ENCODE measurements at regions not wholly inside any gene's neighbourhood (a gene's known extent, or its start where the extent isn't known, plus 50 kb on each side); places are given as distances from the start of the nearest gene placed in this dataset.

DNA sequence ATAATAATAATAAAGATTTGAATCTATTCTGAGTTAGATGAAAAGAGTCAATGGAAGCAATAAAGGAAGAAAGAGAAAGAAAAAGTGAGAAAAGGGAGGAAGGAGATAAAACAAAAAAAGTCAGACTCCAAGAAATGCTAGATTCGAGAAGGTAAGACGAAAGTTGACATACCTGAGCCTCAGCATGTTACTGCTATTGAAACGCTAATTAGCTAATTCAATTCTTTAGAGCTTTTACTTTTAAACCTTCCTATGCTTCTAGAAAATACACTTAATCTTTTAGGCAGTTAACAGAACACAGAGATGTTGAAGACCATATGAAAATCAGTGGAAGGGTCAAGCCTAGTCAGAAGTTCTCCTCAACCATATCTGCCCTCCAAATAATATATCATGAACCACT lies 337.2 kb upstream of the ROBO2 start:
- Histone ChIP-seq H3K9me3 (no peaks in the 10 kb centered on the region), H3K27me3 (no peaks in the 10 kb centered on the region), H3K4me1 (no peaks in the 10 kb centered on the region), H3K4me3 (no peak overlapping the region), H3K27ac (no peak overlapping the region), H3K36me3 (no peaks in the 10 kb centered on the region)
- DNase-seq, result no peak
- no peak for TF ChIP-seq CTCF (IDR thresholded peaks at IDR 0.05)
- intact Hi-C loops (cut with DNase I; ENCODE audit: low total_unique reads), result no loop called here

DNA sequence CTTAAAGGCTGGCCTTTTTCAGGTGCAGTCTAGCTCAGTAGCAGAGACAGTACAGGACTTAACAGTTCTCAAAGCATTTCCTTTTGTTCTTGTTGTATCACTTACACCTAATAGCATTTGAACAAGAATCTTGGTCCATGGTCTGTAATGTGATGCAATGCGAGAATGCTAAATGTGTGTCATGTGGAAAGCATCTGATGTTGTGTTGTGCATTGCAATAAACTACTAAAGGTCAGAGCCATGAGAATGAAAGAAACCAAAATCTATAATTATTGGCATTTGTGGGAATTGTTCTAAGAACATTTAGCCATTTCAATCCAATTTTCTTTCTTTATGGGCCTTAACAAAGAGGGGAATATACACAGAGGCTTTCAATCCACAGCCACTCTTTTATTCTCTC lies 324.5 kb upstream of the ROBO2 start:
- Histone ChIP-seq H3K36me3 (no peaks in the 10 kb centered on the region), H3K4me1 (no peaks in the 10 kb centered on the region), H3K9me3 (no peaks in the 10 kb centered on the region), H3K27ac (no peak overlapping the region), H3K4me3 (no peak overlapping the region), H3K27me3 (no peaks in the 10 kb centered on the region)
- no peak for TF ChIP-seq CTCF (IDR thresholded peaks at IDR 0.05)
- intact Hi-C loops (cut with DNase I; ENCODE audit: low total_unique reads), result no loop called here
- no peak for DNase-seq

DNA sequence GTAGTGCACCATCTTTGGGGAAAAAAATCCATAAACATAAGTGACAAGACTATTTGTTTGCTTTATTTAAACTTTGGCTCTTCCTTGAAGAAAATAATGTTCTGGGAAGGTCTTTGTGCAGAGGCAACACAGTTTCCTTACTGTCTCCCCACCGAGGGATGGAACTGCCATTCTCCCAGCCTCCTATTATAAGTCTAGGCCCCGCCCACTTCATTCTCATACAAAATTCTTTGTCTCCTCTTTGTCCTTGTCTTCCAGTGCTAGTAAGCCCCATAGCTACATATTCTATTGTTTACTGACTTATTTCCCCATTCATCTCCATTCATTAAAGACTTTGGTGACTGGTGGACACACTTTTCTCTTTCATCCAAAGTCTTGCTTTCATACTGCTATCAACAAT lies 316.5 kb upstream of the ROBO2 start:
- H3K4me1 ChIP-seq, result no peaks in the 10 kb centered on the region
- DNase-seq, result no peak
- no peaks in the 10 kb centered on the region for H3K9me3 ChIP-seq
- H3K4me3 ChIP-seq, result no peak overlapping the region
- no peak for TF ChIP-seq CTCF (IDR thresholded peaks at IDR 0.05)
- H3K27me3 ChIP-seq, result no peaks in the 10 kb centered on the region
- intact Hi-C loops (cut with DNase I; ENCODE audit: low total_unique reads), result no loop called here
- H3K36me3 ChIP-seq, result no peaks in the 10 kb centered on the region
- H3K27ac ChIP-seq, result no peak overlapping the region

DNA sequence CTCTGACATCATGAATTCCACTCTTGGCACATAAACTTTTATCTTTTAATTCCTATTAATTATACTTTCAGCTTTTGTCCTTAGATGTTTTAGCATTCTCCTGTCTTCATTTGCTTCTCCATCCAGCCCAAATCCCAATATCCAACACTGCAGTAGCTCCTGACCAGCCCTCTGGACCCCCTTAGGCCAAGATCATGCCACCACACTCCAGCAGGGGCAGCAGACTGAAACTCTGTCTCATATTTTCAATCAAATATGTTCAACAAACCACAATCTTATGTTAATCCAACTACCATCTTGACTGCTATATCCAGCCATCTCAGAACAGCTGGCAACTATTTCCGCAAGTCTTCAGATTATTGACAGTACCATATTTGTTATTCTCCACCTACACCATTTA lies 315.8 kb upstream of the ROBO2 start:
- DNase-seq, result no peak
- TF ChIP-seq CTCF (IDR thresholded peaks at IDR 0.05), result no peak
- intact Hi-C loops (cut with DNase I; ENCODE audit: low total_unique reads), result no loop called here
- Histone ChIP-seq H3K27me3 (no peaks in the 10 kb centered on the region), H3K4me1 (no peaks in the 10 kb centered on the region), H3K36me3 (no peaks in the 10 kb centered on the region), H3K27ac (no peak overlapping the region), H3K4me3 (no peak overlapping the region), H3K9me3 (no peaks in the 10 kb centered on the region)

- no peak for DNase-seq
- H3K27ac ChIP-seq, result no peak overlapping the region
- no peaks in the 10 kb centered on the region for H3K9me3 ChIP-seq
- no peak overlapping the region for H3K4me3 ChIP-seq
- intact Hi-C loops (cut with DNase I; ENCODE audit: low total_unique reads), result no loop called here
- H3K27me3 ChIP-seq, result no peaks in the 10 kb centered on the region
- H3K36me3 ChIP-seq, result no peaks in the 10 kb centered on the region
- H3K4me1 ChIP-seq, result no peaks in the 10 kb centered on the region
- no peak for TF ChIP-seq CTCF (IDR thresholded peaks at IDR 0.05)
Observed at GRCh38 chr3:76724706-76725105, 315.2 kb upstream of the ROBO2 start.

GRCh38 chr3:76726034-76726433 lies 313.9 kb upstream of the ROBO2 start:
- Histone ChIP-seq H3K27me3 (no peaks in the 10 kb centered on the region), H3K4me1 (no peaks in the 10 kb centered on the region), H3K36me3 (no peaks in the 10 kb centered on the region), H3K9me3 (no peaks in the 10 kb centered on the region), H3K27ac (no peak overlapping the region), H3K4me3 (no peak overlapping the region)
- no peak for TF ChIP-seq CTCF (IDR thresholded peaks at IDR 0.05)
- no peak for DNase-seq
- intact Hi-C loops (cut with DNase I; ENCODE audit: low total_unique reads), result no loop called here

Measured in tibial artery (tissue), 4 donors.